ENCODE measurements at regions not wholly inside any gene's neighbourhood (a gene's known extent, or its start where the extent isn't known, plus 50 kb on each side); places are given as distances from the start of the nearest gene placed in this dataset.
"Not testable (repeated sequence)": the region's sequence is repeated elsewhere in the genome, so short reads cannot be mapped to it uniquely, and the experiment has no call there.

GRCh38 chr7:75201606-75202079, 109.3 kb downstream of the GTF2IRD2B start:
- TF ChIP-seq CTCF, POLR2A (IDR thresholded peaks at IDR 0.05): not testable (repeated sequence)
